ENCODE measurements at regions not wholly inside any gene's neighbourhood (a gene's known extent, or its start where the extent isn't known, plus 50 kb on each side); places are given as distances from the start of the nearest gene placed in this dataset.

GRCh38 chr2:19796035-19796695, 105.6 kb downstream of the TTC32 start:
- TF ChIP-seq ZNF274 (IDR thresholded peaks at IDR 0.05; ENCODE audit: low read depth, low read length) (no peak), YY1 (IDR thresholded peaks at IDR 0.05; ENCODE audit: insufficient read depth, insufficient read length) (no peak)
